Dendritic cell treated with granulocyte-macrophage colony-stimulating factor and Interleukin-4, amounts not matched to agents 40 ng/mL and 50 ng/mL, for 4 days (primary cell): ENCODE measurements at regions not wholly inside any gene's neighbourhood (a gene's known extent, or its start where the extent isn't known, plus 50 kb on each side); places are given as distances from the start of the nearest gene placed in this dataset.

Experiments used
- H3K27ac Mint-ChIP-seq: one replicate; pipeline ENCODE4 v1.8.0; 2022; ENCODE audit warnings: mild to moderate bottlenecking, mixed read lengths
- H3K27me3 Mint-ChIP-seq: one replicate; pipeline ENCODE4 v1.8.0; 2022; ENCODE audit warnings: mild to moderate bottlenecking, mixed read lengths
- H3K36me3 Mint-ChIP-seq: one replicate; pipeline ENCODE4 v1.8.0; 2022; ENCODE audit warnings: low read depth, mixed read lengths
- H3K4me1 Mint-ChIP-seq: one replicate; pipeline ENCODE4 v1.8.0; 2022; ENCODE audit warnings: low read depth, mixed read lengths
- H3K4me3 Mint-ChIP-seq: one replicate; pipeline ENCODE4 v1.8.0; 2022; ENCODE audit warnings: mild to moderate bottlenecking, moderate library complexity, mixed read lengths
- H3K9me3 Mint-ChIP-seq: one replicate; pipeline ENCODE4 v1.8.0; 2022; ENCODE audit warnings: mixed read lengths
- intact Hi-C: fragments of 100-400 bp; cut with micrococcal nuclease; formaldehyde crosslinking; loops from one replicate; pipeline ENCODE4 v1.15.0; 2022

- H3K4me3 Mint-ChIP-seq, result no peak overlapping the region
- H3K4me1 Mint-ChIP-seq, result no peaks in the 10 kb centered on the region
- no peak overlapping the region for H3K27ac Mint-ChIP-seq
- H3K36me3 Mint-ChIP-seq, result no peaks in the 10 kb centered on the region
- intact Hi-C loops, result no loop called here
- no peaks in the 10 kb centered on the region for H3K27me3 Mint-ChIP-seq
- no peaks in the 10 kb centered on the region for H3K9me3 Mint-ChIP-seq
Measured at GRCh38 chr22:48352086-48352911, 1475.4 kb downstream of the BRD1 start.

- no peaks in the 10 kb centered on the region for H3K27me3 Mint-ChIP-seq
- no peaks in the 10 kb centered on the region for H3K9me3 Mint-ChIP-seq
- H3K27ac Mint-ChIP-seq, result no peak overlapping the region
- intact Hi-C loops, result no loop called here
- H3K36me3 Mint-ChIP-seq, result no peaks in the 10 kb centered on the region
- H3K4me1 Mint-ChIP-seq, result no peaks in the 10 kb centered on the region
- no peak overlapping the region for H3K4me3 Mint-ChIP-seq
Measured at GRCh38 chr22:48351376-48352085, 1476.1 kb downstream of the BRD1 start.

GRCh38 chr22:48350456-48350855, 1477.2 kb downstream of the BRD1 start:
- Mint-ChIP-seq H3K27me3 (no peaks in the 10 kb centered on the region), H3K4me3 (no peak overlapping the region), H3K4me1 (no peaks in the 10 kb centered on the region), H3K9me3 (no peaks in the 10 kb centered on the region), H3K36me3 (no peaks in the 10 kb centered on the region), H3K27ac (no peak overlapping the region)
- intact Hi-C loops, result no loop called here

GRCh38 chr22:48348855-48349254, 1478.8 kb downstream of the BRD1 start:
- H3K27ac Mint-ChIP-seq, result no peak overlapping the region
- no peaks in the 10 kb centered on the region for H3K36me3 Mint-ChIP-seq
- H3K4me1 Mint-ChIP-seq, result no peaks in the 10 kb centered on the region
- no peaks in the 10 kb centered on the region for H3K27me3 Mint-ChIP-seq
- intact Hi-C loops, result no loop called here
- H3K9me3 Mint-ChIP-seq, result no peaks in the 10 kb centered on the region
- no peak overlapping the region for H3K4me3 Mint-ChIP-seq

- no peaks in the 10 kb centered on the region for H3K4me1 Mint-ChIP-seq
Measured at GRCh38 chr22:48347311-48347710, 1480.4 kb downstream of the BRD1 start.

GRCh38 chr22:48346911-48347310, 1480.8 kb downstream of the BRD1 start:
- no peak overlapping the region for H3K4me3 Mint-ChIP-seq
- intact Hi-C loops, result no loop called here
- H3K27me3 Mint-ChIP-seq, result no peaks in the 10 kb centered on the region
- no peaks in the 10 kb centered on the region for H3K9me3 Mint-ChIP-seq
- H3K36me3 Mint-ChIP-seq, result no peaks in the 10 kb centered on the region
- H3K27ac Mint-ChIP-seq, result no peak overlapping the region
- no peaks in the 10 kb centered on the region for H3K4me1 Mint-ChIP-seq

More at GRCh38 chr22:48347311-48347710, 1480.4 kb downstream of the BRD1 start:
- intact Hi-C loops, result no loop called here
- H3K27ac Mint-ChIP-seq, result no peak overlapping the region
- no peaks in the 10 kb centered on the region for H3K27me3 Mint-ChIP-seq
- no peaks in the 10 kb centered on the region for H3K36me3 Mint-ChIP-seq
- H3K4me3 Mint-ChIP-seq, result no peak overlapping the region
- H3K9me3 Mint-ChIP-seq, result no peaks in the 10 kb centered on the region

- Mint-ChIP-seq H3K36me3 (no peaks in the 10 kb centered on the region), H3K4me1 (no peaks in the 10 kb centered on the region), H3K9me3 (no peaks in the 10 kb centered on the region), H3K4me3 (no peak overlapping the region), H3K27ac (no peak overlapping the region), H3K27me3 (peaks cover 4% of the 10 kb centered on the region)
- intact Hi-C loops, result no loop called here
Measured at GRCh38 chr22:48346311-48346710, 1481.4 kb downstream of the BRD1 start.

GRCh38 chr22:48345631-48346030, 1482.0 kb downstream of the BRD1 start:
- H3K9me3 Mint-ChIP-seq, result no peaks in the 10 kb centered on the region
- H3K27ac Mint-ChIP-seq, result no peak overlapping the region
- H3K36me3 Mint-ChIP-seq, result no peaks in the 10 kb centered on the region
- no peak overlapping the region for H3K4me3 Mint-ChIP-seq
- H3K4me1 Mint-ChIP-seq, result no peaks in the 10 kb centered on the region
- H3K27me3 Mint-ChIP-seq, result peaks cover 5% of the 10 kb centered on the region
- intact Hi-C loops, result no loop called here

- H3K4me3 Mint-ChIP-seq, result no peak overlapping the region
- no peaks in the 10 kb centered on the region for H3K4me1 Mint-ChIP-seq
- H3K36me3 Mint-ChIP-seq, result no peaks in the 10 kb centered on the region
- no peaks in the 10 kb centered on the region for H3K9me3 Mint-ChIP-seq
- no peak overlapping the region for H3K27ac Mint-ChIP-seq
- peaks cover 6% of the 10 kb centered on the region for H3K27me3 Mint-ChIP-seq
- intact Hi-C loops, result no loop called here
Measured at GRCh38 chr22:48343461-48343860, 1484.2 kb downstream of the BRD1 start.

GRCh38 chr22:48342732-48343131, 1484.9 kb downstream of the BRD1 start:
- Mint-ChIP-seq H3K36me3 (no peaks in the 10 kb centered on the region), H3K9me3 (no peaks in the 10 kb centered on the region), H3K4me3 (no peak overlapping the region), H3K27me3 (peaks cover 6% of the 10 kb centered on the region), H3K4me1 (no peaks in the 10 kb centered on the region), H3K27ac (no peak overlapping the region)
- intact Hi-C loops, result no loop called here

- H3K4me3 Mint-ChIP-seq, result no peak overlapping the region
- no peaks in the 10 kb centered on the region for H3K36me3 Mint-ChIP-seq
- peaks cover 6% of the 10 kb centered on the region for H3K27me3 Mint-ChIP-seq
- H3K4me1 Mint-ChIP-seq, result no peaks in the 10 kb centered on the region
- H3K9me3 Mint-ChIP-seq, result no peaks in the 10 kb centered on the region
- intact Hi-C loops, result no loop called here
- no peak overlapping the region for H3K27ac Mint-ChIP-seq
Measured at GRCh38 chr22:48342016-48342415, 1485.7 kb downstream of the BRD1 start.

GRCh38 chr22:48340727-48341709, 1486.7 kb downstream of the BRD1 start:
- H3K27ac Mint-ChIP-seq, result no peak overlapping the region
- H3K27me3 Mint-ChIP-seq, result peaks cover 6% of the 10 kb centered on the region
- no peak overlapping the region for H3K4me3 Mint-ChIP-seq
- H3K36me3 Mint-ChIP-seq, result no peaks in the 10 kb centered on the region
- H3K9me3 Mint-ChIP-seq, result no peaks in the 10 kb centered on the region
- H3K4me1 Mint-ChIP-seq, result no peaks in the 10 kb centered on the region
- intact Hi-C loops, result no loop called here

- Mint-ChIP-seq H3K9me3 (no peaks in the 10 kb centered on the region), H3K4me3 (no peak overlapping the region), H3K27me3 (peaks cover 6% of the 10 kb centered on the region), H3K27ac (no peak overlapping the region), H3K36me3 (no peaks in the 10 kb centered on the region), H3K4me1 (no peaks in the 10 kb centered on the region)
- intact Hi-C loops, result no loop called here
Measured at GRCh38 chr22:48340191-48340590, 1487.5 kb downstream of the BRD1 start.
